ENCODE measurements at regions not wholly inside any gene's neighbourhood (a gene's known extent, or its start where the extent isn't known, plus 50 kb on each side); places are given as distances from the start of the nearest gene placed in this dataset.

GRCh38 chr4:187294861-187295260 is 571.2 kb upstream of the FAT1 start:
- TF ChIP-seq YY1 (IDR thresholded peaks at IDR 0.05; ENCODE audit: insufficient read depth, insufficient read length) (no peak), ZNF274 (IDR thresholded peaks at IDR 0.05; ENCODE audit: low read depth, low read length) (no peak), SUZ12 (IDR thresholded peaks at IDR 0.05; ENCODE audit: extremely low read depth, insufficient read depth, insufficient read length) (no peak)

All from NT2/D1 (cell line).